Neural progenitor cell (in vitro differentiated cells): ENCODE measurements at regions not wholly inside any gene's neighbourhood (a gene's known extent, or its start where the extent isn't known, plus 50 kb on each side); places are given as distances from the start of the nearest gene placed in this dataset.

Experiments used
- DNase-seq: peaks from one replicate; pipeline ENCODE4 v3.0.0-alpha.2; 2016; ENCODE audit warnings: low spot score
- H2AFZ ChIP-seq: fragments of 200-600 bp; sonication (generic); replicated peaks from 2 replicates; pipeline ENCODE4 v1.6.1; 2016; ENCODE audit warnings: antibody characterized with exemption
- H3F3A ChIP-seq: fragments of 200-600 bp; sonication (generic); 2 replicates; pipeline ENCODE4 v1.6.1; 2016; ENCODE audit warnings: antibody characterized with exemption, low read depth
- H3K27ac ChIP-seq: fragments of 200-600 bp; sonication (generic); 2 replicates; pipeline ENCODE4 v1.5.1; 2016; ENCODE audit warnings: mild to moderate bottlenecking
- H3K27me3 ChIP-seq: fragments of 200-600 bp; sonication (generic); 2 replicates; pipeline ENCODE4 v1.6.1; 2016; ENCODE audit warnings: mild to moderate bottlenecking, moderate library complexity
- H3K36me3 ChIP-seq: fragments of 200-600 bp; sonication (generic); 2 replicates; pipeline ENCODE4 v1.5.1; 2016
- H3K4me1 ChIP-seq: fragments of 200-600 bp; sonication (generic); 2 replicates; pipeline ENCODE4 v1.6.1; 2016; ENCODE audit warnings: mixed run types
- H3K4me2 ChIP-seq: fragments of 200-600 bp; sonication (generic); 2 replicates; pipeline ENCODE4 v1.6.1; 2016
- H3K4me3 ChIP-seq: fragments of 200-600 bp; sonication (generic); 2 replicates; pipeline ENCODE4 v1.5.1; 2016
- H3K79me2 ChIP-seq: fragments of 200-600 bp; sonication (generic); 2 replicates; pipeline ENCODE4 v1.6.1; 2016; ENCODE audit warnings: low read depth
- H3K9ac ChIP-seq: fragments of 200-600 bp; sonication (generic); 2 replicates; pipeline ENCODE4 v1.6.1; 2016
- H3K9me3 ChIP-seq: fragments of 200-600 bp; sonication (generic); 2 replicates; pipeline ENCODE4 v1.5.1; 2016; ENCODE audit warnings: low read depth
- H4K20me1 ChIP-seq: fragments of 200-600 bp; sonication (generic); 2 replicates; pipeline ENCODE4 v1.6.1; 2016; ENCODE audit warnings: low read depth
- H3K27ac Mint-ChIP-seq: 3 replicates; pipeline ENCODE4 v1.8.0; 2021; ENCODE audit warnings: mixed read lengths
- H3K27me3 Mint-ChIP-seq: 2 replicates; pipeline ENCODE4 v1.8.0; 2022; ENCODE audit warnings: low read depth, mild to moderate bottlenecking, inconsistent platforms, moderate library complexity, mixed read lengths; ENCODE audit not compliant: insufficient read depth
- H3K36me3 Mint-ChIP-seq: 3 replicates; pipeline ENCODE4 v1.8.0; 2021; ENCODE audit warnings: mixed read lengths
- H3K4me1 Mint-ChIP-seq: 3 replicates; pipeline ENCODE4 v1.8.0; 2021; ENCODE audit warnings: mixed read lengths
- H3K4me3 Mint-ChIP-seq: 3 replicates; pipeline ENCODE4 v1.8.0; 2021; ENCODE audit warnings: mild to moderate bottlenecking, moderate library complexity, mixed read lengths
- H3K9me3 Mint-ChIP-seq: 3 replicates; pipeline ENCODE4 v1.8.0; 2020; ENCODE audit warnings: mixed read lengths
- EZH2 ChIP-seq: fragments of 200-600 bp; sonication (generic); IDR thresholded peaks from 2 replicates; pipeline ENCODE4 v1.6.1; 2017; ENCODE audit warnings: antibody characterized with exemption, mild to moderate bottlenecking, moderate library complexity
- EZH2phosphoT487 ChIP-seq: fragments of 200-600 bp; sonication (generic); IDR thresholded peaks from 2 replicates; pipeline ENCODE4 v1.6.1; 2017; ENCODE audit warnings: antibody characterized with exemption
- TF ChIP-seq, protein P1 (sequence below): fragments of 200-600 bp; sonication (generic); IDR thresholded peaks from 2 replicates; pipeline ENCODE4 v1.5.1; 2017; ENCODE audit warnings: antibody characterized with exemption, mild to moderate bottlenecking

DNA sequence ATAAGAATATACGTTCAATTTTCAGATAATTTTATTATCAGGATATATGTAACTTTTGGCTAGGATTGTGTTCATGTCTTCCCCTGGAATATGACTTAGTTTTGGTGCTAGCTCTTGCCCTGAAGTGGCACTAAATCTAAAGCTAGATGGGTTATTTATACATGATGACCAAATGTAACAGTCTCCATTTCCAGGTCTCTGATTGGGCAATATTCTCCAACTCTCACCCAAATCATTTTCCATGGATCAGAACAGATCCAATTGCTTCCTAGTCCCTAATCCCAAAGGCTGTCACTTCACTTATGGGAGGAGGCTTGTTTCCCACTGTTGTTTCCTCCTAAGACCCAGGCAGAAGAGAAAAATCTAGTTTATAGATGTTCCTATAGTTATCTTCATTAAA is 274.6 kb upstream of the SLC16A7 start:
- Histone ChIP-seq H3K79me2 (no peaks in the 10 kb centered on the region), H3K27ac (no peak overlapping the region), H3K27me3 (peaks cover under 1% of the 10 kb centered on the region), H3K4me2 (no peak overlapping the region), H3F3A (no peaks in the 10 kb centered on the region), H3K4me3 (no peak overlapping the region), H3K9ac (no peak overlapping the region), H3K9me3 (no peaks in the 10 kb centered on the region), H3K4me1 (peaks cover 5% of the 10 kb centered on the region), H2AFZ (no peak overlapping the region), H4K20me1 (no peaks in the 10 kb centered on the region), H3K36me3 (no peaks in the 10 kb centered on the region)
- Mint-ChIP-seq H3K27ac (no peak overlapping the region), H3K4me3 (no peak overlapping the region), H3K9me3 (no peaks in the 10 kb centered on the region), H3K36me3 (no peaks in the 10 kb centered on the region), H3K27me3 (no peaks in the 10 kb centered on the region), H3K4me1 (no peaks in the 10 kb centered on the region)
- no peak for DNase-seq
- TF ChIP-seq, protein P1, sequence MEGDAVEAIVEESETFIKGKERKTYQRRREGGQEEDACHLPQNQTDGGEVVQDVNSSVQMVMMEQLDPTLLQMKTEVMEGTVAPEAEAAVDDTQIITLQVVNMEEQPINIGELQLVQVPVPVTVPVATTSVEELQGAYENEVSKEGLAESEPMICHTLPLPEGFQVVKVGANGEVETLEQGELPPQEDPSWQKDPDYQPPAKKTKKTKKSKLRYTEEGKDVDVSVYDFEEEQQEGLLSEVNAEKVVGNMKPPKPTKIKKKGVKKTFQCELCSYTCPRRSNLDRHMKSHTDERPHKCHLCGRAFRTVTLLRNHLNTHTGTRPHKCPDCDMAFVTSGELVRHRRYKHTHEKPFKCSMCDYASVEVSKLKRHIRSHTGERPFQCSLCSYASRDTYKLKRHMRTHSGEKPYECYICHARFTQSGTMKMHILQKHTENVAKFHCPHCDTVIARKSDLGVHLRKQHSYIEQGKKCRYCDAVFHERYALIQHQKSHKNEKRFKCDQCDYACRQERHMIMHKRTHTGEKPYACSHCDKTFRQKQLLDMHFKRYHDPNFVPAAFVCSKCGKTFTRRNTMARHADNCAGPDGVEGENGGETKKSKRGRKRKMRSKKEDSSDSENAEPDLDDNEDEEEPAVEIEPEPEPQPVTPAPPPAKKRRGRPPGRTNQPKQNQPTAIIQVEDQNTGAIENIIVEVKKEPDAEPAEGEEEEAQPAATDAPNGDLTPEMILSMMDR, result no peak
- TF ChIP-seq EZH2 (no peak), EZH2phosphoT487 (no peak)

DNA sequence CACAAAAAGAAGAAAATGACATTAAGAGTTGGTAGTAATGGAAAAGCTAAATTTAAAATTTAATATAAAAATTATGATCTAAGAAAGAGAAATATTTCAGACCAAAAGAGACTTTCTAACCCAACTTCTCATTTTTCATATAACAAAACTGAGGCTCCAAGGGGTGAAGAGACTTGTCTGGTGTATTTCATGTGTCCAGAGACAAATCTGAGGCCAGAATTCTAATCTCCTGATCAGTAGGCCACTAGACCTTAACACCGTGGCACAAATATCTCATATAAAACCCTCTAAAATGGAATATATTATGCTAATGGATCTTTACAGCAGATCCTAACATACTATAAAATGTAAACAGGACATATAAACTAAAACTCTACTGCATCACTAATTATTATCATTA is 275.7 kb upstream of the SLC16A7 start:
- no peak overlapping the region for H2AFZ ChIP-seq
- Mint-ChIP-seq H3K4me1 (no peaks in the 10 kb centered on the region), H3K27ac (no peak overlapping the region), H3K36me3 (no peaks in the 10 kb centered on the region), H3K4me3 (no peak overlapping the region), H3K27me3 (no peaks in the 10 kb centered on the region), H3K9me3 (no peaks in the 10 kb centered on the region)
- no peak overlapping the region for H3K27ac ChIP-seq
- no peaks in the 10 kb centered on the region for H3K79me2 ChIP-seq
- H3K4me2 ChIP-seq, result no peak overlapping the region
- H3K27me3 ChIP-seq, result no peaks in the 10 kb centered on the region
- H3F3A ChIP-seq, result no peaks in the 10 kb centered on the region
- no peaks in the 10 kb centered on the region for H3K36me3 ChIP-seq
- no peak for DNase-seq
- H3K4me1 ChIP-seq, result peaks cover 5% of the 10 kb centered on the region
- H4K20me1 ChIP-seq, result no peaks in the 10 kb centered on the region
- H3K9ac ChIP-seq, result no peak overlapping the region
- H3K9me3 ChIP-seq, result no peaks in the 10 kb centered on the region
- TF ChIP-seq EZH2phosphoT487 (no peak), EZH2 (no peak)
- TF ChIP-seq, protein P1, result no peak
- H3K4me3 ChIP-seq, result no peak overlapping the region

DNA sequence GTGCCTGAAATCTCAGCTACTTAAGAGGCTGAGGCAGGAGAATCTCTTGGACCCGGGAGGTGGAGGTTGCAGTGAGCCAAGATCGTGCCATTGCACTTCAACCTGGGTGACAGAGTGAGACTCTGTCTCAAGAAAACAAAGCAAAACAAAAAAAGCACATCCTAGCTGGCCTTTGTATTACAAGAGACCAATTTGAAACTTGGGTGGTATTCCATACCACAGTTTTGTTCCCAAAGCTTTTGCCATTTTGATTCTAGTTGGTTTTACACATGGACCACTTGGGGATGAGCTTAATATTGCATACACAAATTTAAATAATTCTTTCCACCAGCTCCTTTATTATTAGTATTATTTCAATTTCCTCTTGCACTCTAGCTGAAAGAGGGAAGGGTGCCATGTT is 276.9 kb upstream of the SLC16A7 start:
- H3K9ac ChIP-seq, result no peak overlapping the region
- no peaks in the 10 kb centered on the region for H3K9me3 Mint-ChIP-seq
- H3K9me3 ChIP-seq, result no peaks in the 10 kb centered on the region
- H3K27ac ChIP-seq, result no peak overlapping the region
- DNase-seq, result no peak
- H3K4me1 Mint-ChIP-seq, result no peaks in the 10 kb centered on the region
- no peaks in the 10 kb centered on the region for H3K27me3 Mint-ChIP-seq
- no peaks in the 10 kb centered on the region for H3K27me3 ChIP-seq
- H3K27ac Mint-ChIP-seq, result no peak overlapping the region
- H3K36me3 ChIP-seq, result no peaks in the 10 kb centered on the region
- H3K4me3 ChIP-seq, result no peak overlapping the region
- TF ChIP-seq EZH2 (no peak), EZH2phosphoT487 (no peak)
- TF ChIP-seq, protein P1, result no peak
- H2AFZ ChIP-seq, result no peak overlapping the region
- H3F3A ChIP-seq, result no peaks in the 10 kb centered on the region
- H3K4me3 Mint-ChIP-seq, result no peak overlapping the region
- no peak overlapping the region for H3K4me2 ChIP-seq
- no peaks in the 10 kb centered on the region for H3K79me2 ChIP-seq
- no peaks in the 10 kb centered on the region for H4K20me1 ChIP-seq
- H3K36me3 Mint-ChIP-seq, result no peaks in the 10 kb centered on the region
- H3K4me1 ChIP-seq, result peaks cover 5% of the 10 kb centered on the region

DNA sequence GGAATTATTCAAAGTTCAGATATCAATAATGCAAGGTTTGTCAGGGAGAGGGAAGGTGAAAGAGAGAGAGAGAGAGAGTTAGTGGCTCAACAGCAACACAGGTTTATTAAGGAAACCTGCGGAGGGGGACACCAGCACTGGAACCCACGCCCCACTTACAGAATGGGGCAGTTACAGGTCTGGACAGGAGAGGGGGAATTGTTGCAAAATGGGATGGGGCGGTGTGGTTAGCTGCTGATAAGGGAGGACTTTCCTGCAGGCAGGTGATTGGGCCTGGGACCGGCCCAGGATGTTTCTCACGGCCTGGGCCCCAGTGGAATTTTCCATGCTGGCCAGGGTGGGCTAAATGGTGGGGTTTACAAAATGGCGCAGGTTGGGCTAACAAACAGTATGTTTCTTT is 278.2 kb upstream of the SLC16A7 start:
- no peaks in the 10 kb centered on the region for H3K79me2 ChIP-seq
- peaks cover under 1% of the 10 kb centered on the region for H3K4me1 ChIP-seq
- H2AFZ ChIP-seq, result no peak overlapping the region
- H3K4me3 ChIP-seq, result no peak overlapping the region
- no peak overlapping the region for H3K27ac ChIP-seq
- TF ChIP-seq EZH2phosphoT487, result no peak
- TF ChIP-seq, protein P1, result no peak
- H3K4me1 Mint-ChIP-seq, result no peaks in the 10 kb centered on the region
- no peak for DNase-seq
- no peak overlapping the region for H3K9ac ChIP-seq
- H3K27me3 Mint-ChIP-seq, result no peaks in the 10 kb centered on the region
- no peak overlapping the region for H3K27ac Mint-ChIP-seq
- no peak overlapping the region for H3K4me2 ChIP-seq
- no peaks in the 10 kb centered on the region for H3K9me3 ChIP-seq
- H3K27me3 ChIP-seq, result no peaks in the 10 kb centered on the region
- H3K36me3 Mint-ChIP-seq, result no peaks in the 10 kb centered on the region
- H3F3A ChIP-seq, result no peaks in the 10 kb centered on the region
- H4K20me1 ChIP-seq, result no peaks in the 10 kb centered on the region
- no peaks in the 10 kb centered on the region for H3K9me3 Mint-ChIP-seq
- no peaks in the 10 kb centered on the region for H3K36me3 ChIP-seq
- H3K4me3 Mint-ChIP-seq, result no peak overlapping the region
